ENCODE measurements at regions not wholly inside any gene's neighbourhood (a gene's known extent, or its start where the extent isn't known, plus 50 kb on each side); places are given as distances from the start of the nearest gene placed in this dataset.

- DNase-seq = no peak
These were observed 1404.5 kb upstream of the SPRY2 start for GRCh38 chr13:81745391-81745790.

GRCh38 chr13:81738364-81738763, 1397.4 kb upstream of the SPRY2 start:
- intact Hi-C loops (cut with DNase I; ENCODE audit: low total_unique reads) = no loop called here
- no peaks in the 10 kb centered on the region for H3K27me3 ChIP-seq
- no peaks in the 10 kb centered on the region for H3K9me3 ChIP-seq
- H3K4me3 ChIP-seq = no peak overlapping the region
- no peak for TF ChIP-seq POLR2A (IDR thresholded peaks at IDR 0.05)
- TF ChIP-seq, protein P1, sequence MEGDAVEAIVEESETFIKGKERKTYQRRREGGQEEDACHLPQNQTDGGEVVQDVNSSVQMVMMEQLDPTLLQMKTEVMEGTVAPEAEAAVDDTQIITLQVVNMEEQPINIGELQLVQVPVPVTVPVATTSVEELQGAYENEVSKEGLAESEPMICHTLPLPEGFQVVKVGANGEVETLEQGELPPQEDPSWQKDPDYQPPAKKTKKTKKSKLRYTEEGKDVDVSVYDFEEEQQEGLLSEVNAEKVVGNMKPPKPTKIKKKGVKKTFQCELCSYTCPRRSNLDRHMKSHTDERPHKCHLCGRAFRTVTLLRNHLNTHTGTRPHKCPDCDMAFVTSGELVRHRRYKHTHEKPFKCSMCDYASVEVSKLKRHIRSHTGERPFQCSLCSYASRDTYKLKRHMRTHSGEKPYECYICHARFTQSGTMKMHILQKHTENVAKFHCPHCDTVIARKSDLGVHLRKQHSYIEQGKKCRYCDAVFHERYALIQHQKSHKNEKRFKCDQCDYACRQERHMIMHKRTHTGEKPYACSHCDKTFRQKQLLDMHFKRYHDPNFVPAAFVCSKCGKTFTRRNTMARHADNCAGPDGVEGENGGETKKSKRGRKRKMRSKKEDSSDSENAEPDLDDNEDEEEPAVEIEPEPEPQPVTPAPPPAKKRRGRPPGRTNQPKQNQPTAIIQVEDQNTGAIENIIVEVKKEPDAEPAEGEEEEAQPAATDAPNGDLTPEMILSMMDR (IDR thresholded peaks at IDR 0.05) = no peak
- DNase-seq = no peak
- no peaks in the 10 kb centered on the region for H3K4me1 ChIP-seq
- H3K36me3 ChIP-seq = no peaks in the 10 kb centered on the region
- no peak overlapping the region for H3K27ac ChIP-seq

More at GRCh38 chr13:81745391-81745790, 1404.5 kb upstream of the SPRY2 start:
- H3K4me3 ChIP-seq = no peak overlapping the region
- intact Hi-C loops (cut with DNase I; ENCODE audit: low total_unique reads) = no loop called here
- H3K36me3 ChIP-seq = no peaks in the 10 kb centered on the region
- no peaks in the 10 kb centered on the region for H3K27me3 ChIP-seq
- no peak for TF ChIP-seq POLR2A (IDR thresholded peaks at IDR 0.05)
- TF ChIP-seq, protein P1 (IDR thresholded peaks at IDR 0.05) = no peak
- H3K9me3 ChIP-seq = no peaks in the 10 kb centered on the region
- no peak overlapping the region for H3K27ac ChIP-seq
- H3K4me1 ChIP-seq = no peaks in the 10 kb centered on the region

DNA sequence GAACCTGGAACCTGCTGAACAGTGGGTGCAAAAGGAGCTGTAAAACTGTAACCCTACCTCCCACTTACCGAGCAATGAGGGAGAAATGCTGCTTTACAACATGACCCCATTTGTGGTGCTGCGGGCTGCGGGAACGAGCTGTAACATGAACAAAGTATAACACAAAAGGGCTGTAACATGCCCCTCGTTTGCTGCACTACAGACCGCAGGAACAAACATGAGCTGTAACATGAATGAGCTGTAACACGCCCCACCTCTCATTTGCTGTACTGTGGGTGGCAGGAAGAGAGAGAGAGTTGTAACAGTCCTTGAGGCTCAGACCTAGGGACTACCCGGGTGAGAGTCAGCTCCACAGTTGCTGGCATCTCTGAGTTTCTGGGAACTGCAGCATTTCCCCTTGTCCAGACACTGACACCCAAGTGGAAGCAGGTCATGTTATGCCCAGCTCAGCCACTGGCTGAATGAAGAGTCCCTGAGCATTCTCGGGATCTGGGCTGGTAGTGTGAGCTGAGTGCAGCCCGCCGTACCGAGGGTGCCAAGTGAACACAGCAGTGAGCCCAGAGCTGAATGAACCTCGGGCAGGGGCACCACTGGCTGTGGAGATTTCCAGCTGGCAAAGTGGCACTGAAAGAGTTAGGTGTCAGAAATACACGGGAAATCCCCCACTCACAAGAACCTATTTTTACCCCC, 1385.3 kb upstream of the SPRY2 start:
- DNase-seq = no peak
- Histone ChIP-seq H3K9me3 (no peaks in the 10 kb centered on the region), H3K27me3 (no peaks in the 10 kb centered on the region), H3K4me3 (no peak overlapping the region), H3K36me3 (no peaks in the 10 kb centered on the region), H3K4me1 (no peaks in the 10 kb centered on the region), H3K27ac (no peak overlapping the region)
- intact Hi-C loops (cut with DNase I; ENCODE audit: low total_unique reads) = no loop called here
- TF ChIP-seq, protein P1 (IDR thresholded peaks at IDR 0.05) = no peak
- no peak for TF ChIP-seq POLR2A (IDR thresholded peaks at IDR 0.05)

DNA sequence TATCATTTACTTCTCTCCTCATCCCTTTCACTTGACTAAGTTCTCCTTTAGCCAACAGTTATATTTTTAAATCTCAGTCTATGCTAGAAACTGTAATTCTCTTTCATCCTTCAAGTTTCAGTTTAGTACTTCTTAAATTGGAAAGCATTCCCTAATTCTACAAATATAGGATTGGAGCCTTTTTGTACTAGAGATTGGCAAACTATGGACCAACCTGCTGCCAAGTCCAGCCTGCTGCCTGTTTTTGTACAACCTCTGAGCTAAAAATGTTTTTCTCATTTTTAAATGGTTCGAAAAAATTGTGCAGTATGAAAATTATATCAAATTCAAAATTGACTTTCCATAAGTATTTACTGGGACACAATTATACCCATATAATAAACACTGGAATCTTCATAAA, 1381.5 kb upstream of the SPRY2 start:
- no peak for DNase-seq
- Histone ChIP-seq H3K36me3 (no peaks in the 10 kb centered on the region), H3K27ac (no peak overlapping the region), H3K27me3 (no peaks in the 10 kb centered on the region), H3K9me3 (no peaks in the 10 kb centered on the region), H3K4me3 (no peak overlapping the region), H3K4me1 (no peaks in the 10 kb centered on the region)
- intact Hi-C loops (cut with DNase I; ENCODE audit: low total_unique reads) = no loop called here
- TF ChIP-seq, protein P1 (IDR thresholded peaks at IDR 0.05) = no peak
- no peak for TF ChIP-seq POLR2A (IDR thresholded peaks at IDR 0.05)

DNA sequence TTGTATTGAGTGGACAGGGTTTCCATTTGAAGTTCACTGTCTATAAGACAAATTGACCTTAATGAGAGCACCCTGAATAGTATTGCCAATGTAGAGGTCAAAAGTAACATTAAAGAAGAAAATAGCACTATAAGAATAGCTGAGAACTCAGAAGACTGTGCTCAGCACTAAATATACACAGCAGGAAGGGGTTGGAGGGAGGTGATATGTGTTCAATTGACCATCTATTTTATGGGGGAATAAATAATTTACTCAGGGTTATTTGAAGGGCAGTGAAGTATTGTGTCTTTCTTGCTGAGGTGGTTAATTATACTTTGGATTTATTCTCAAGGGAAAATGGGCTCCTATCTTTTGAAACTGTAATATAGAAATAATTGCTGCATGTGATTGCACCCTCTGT, 1380.5 kb upstream of the SPRY2 start:
- H3K9me3 ChIP-seq = no peaks in the 10 kb centered on the region
- no peaks in the 10 kb centered on the region for H3K4me1 ChIP-seq
- H3K4me3 ChIP-seq = no peak overlapping the region
- intact Hi-C loops (cut with DNase I; ENCODE audit: low total_unique reads) = no loop called here
- H3K36me3 ChIP-seq = no peaks in the 10 kb centered on the region
- no peak overlapping the region for H3K27ac ChIP-seq
- no peak for DNase-seq
- no peaks in the 10 kb centered on the region for H3K27me3 ChIP-seq
- TF ChIP-seq POLR2A (IDR thresholded peaks at IDR 0.05) = no peak
- TF ChIP-seq, protein P1 (IDR thresholded peaks at IDR 0.05) = no peak
